Activated naive CD8-positive, alpha-beta T cell treated with anti-CD3 and anti-CD28 coated beads, Interleukin-2, amount 50 U/mL, for 24 hours (primary cell): ENCODE measurements at regions not wholly inside any gene's neighbourhood (a gene's known extent, or its start where the extent isn't known, plus 50 kb on each side); places are given as distances from the start of the nearest gene placed in this dataset.
A peak's percentile ranks its signal among the peaks of the same experiment; 100 is the strongest.

Source experiments
- ATAC-seq: fragments of 150-1000 bp; cut with Tn5 transposase; one replicate; pipeline ENCODE4 v1.10.0; 2021
- DNase-seq: peaks from one replicate; pipeline ENCODE4 v3.0.0; 2021
- H3K27ac Mint-ChIP-seq: one replicate; pipeline ENCODE4 v1.8.0; 2021; ENCODE audit warnings: mild to moderate bottlenecking, mixed read lengths
- H3K27me3 Mint-ChIP-seq: one replicate; pipeline ENCODE4 v1.8.0; 2021; ENCODE audit warnings: mixed read lengths
- H3K36me3 Mint-ChIP-seq: one replicate; pipeline ENCODE4 v1.8.0; 2021; ENCODE audit warnings: low read depth, mixed read lengths
- H3K4me1 Mint-ChIP-seq: one replicate; pipeline ENCODE4 v1.8.0; 2021; ENCODE audit warnings: mixed read lengths
- H3K4me3 Mint-ChIP-seq: one replicate; pipeline ENCODE4 v1.8.0; 2021; ENCODE audit warnings: mild to moderate bottlenecking, moderate library complexity, mixed read lengths
- H3K9me3 Mint-ChIP-seq: one replicate; pipeline ENCODE4 v1.8.0; 2021; ENCODE audit warnings: mixed read lengths

DNA sequence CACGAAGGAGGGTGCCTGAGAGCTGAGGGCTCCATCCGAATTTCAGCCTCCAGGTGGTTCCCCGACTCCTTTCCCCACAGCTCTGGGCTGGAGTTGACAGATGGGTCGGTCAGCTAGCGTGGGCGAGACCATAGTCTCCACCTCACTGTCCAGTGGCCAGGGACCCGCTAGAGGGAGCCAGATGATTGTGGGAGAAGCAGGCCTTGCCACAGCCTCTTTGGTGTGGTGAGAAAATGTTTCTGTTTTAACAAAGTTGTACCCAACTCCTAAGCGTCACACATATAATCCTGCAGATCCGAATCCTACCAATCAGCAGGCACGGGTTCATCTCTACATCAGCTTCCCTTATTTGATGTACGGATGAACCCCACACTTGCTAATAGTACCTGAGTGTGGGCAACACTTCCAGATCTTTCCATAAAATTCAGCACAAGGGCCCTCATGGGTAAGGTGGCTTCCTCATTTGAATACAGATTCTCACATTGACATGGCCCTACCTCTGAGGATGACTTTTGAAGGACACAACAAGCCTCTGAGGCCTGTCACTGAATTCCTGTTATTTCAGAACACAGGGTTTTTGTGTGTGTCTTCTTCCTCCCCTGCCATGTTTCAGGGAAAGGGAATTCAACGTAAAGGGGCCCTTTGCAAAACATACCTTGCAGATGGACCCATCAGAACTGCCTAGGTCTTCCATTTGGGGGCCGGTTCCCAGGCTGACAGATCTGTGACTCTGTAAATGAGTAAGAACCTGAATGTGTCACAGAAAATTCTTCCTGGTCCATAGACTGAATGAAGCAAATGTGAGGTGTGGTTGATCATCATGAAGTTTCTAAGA is 103.2 kb upstream of the DUSP22 start:
- peak; percentile 76 for ATAC-seq

DNA sequence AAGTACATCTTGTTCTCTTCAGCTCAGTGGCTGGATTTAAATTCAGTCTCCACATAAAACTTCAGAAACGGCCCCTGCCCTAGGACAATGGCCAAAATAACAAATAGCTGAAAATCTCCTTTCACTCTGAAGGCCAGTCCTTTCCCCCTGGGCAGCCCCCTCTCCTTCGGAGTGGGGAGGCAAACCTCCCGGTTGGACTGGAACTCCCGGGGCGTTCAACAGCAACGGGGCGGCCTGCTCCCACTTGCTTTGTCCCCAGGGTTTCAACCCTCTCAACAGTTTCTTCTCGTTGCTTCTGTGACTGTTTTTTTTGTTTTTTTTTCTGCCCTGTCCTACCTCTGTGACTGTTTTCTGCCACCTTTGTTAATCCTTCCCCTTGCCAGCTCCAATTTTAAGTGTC is 102.6 kb upstream of the DUSP22 start:
- ATAC-seq = no peak

More for the DNA sequence above, 103.2 kb upstream of the DUSP22 start:
- Mint-ChIP-seq H3K9me3 (no peaks in the 10 kb centered on the region), H3K36me3 (peaks cover 2% of the 10 kb centered on the region), H3K4me3 (peak overlapping the region; percentile 36), H3K27ac (peak overlapping the region; percentile 88), H3K4me1 (peaks cover 70% of the 10 kb centered on the region), H3K27me3 (no peaks in the 10 kb centered on the region)
- DNase-seq = peak; percentile 83

DNA sequence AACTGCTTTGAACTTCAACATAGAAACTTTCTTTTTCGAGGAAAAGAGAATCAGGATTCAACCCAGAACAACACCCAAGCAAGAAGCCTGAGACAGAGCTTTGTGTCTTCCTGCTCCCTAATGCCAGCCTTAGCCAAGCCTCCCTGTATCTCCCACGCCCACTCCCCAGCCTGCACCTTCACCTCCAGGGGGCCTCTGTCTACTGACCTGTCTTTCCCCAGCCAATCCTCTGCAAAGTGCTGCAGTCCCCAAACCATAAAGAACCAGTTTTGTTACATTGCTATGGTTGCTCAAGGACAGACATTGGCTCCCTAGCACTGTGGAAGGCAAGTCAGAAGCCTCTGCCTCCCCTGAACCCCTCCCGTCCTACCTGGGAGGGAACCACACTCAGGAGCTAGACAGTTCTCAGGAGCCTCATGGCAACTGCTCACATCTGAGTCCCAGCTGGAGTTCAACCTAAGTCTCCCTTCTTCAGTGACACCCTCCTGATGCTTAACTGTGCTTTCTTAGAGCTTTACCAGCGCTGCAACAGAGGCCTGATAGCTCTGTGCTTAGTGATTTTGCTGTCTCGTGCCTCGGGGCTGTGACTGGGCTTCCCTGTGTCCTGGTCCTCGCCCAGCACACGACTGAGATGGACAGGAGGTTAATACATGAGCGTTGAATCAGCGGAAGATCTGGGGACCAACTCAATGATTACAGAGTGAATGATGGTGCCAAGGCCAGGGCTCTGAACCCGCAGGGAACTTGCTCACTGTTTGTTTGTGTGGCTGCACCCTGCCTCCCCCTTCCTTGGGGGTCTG is 101.5 kb upstream of the DUSP22 start:
- Mint-ChIP-seq H3K36me3 (peaks cover 2% of the 10 kb centered on the region), H3K9me3 (no peaks in the 10 kb centered on the region), H3K4me1 (peaks cover 77% of the 10 kb centered on the region), H3K4me3 (peak overlapping the region; percentile 37), H3K27ac (peak overlapping the region; percentile 88), H3K27me3 (no peaks in the 10 kb centered on the region)
- ATAC-seq = no peak
- no peak for DNase-seq

More for the DNA sequence above, 102.6 kb upstream of the DUSP22 start:
- peak overlapping the region; percentile 88 for H3K27ac Mint-ChIP-seq
- H3K36me3 Mint-ChIP-seq = peaks cover 2% of the 10 kb centered on the region
- no peak for DNase-seq
- H3K4me3 Mint-ChIP-seq = peak overlapping the region; percentile 37
- peaks cover 71% of the 10 kb centered on the region for H3K4me1 Mint-ChIP-seq
- H3K27me3 Mint-ChIP-seq = no peaks in the 10 kb centered on the region
- no peaks in the 10 kb centered on the region for H3K9me3 Mint-ChIP-seq

DNA sequence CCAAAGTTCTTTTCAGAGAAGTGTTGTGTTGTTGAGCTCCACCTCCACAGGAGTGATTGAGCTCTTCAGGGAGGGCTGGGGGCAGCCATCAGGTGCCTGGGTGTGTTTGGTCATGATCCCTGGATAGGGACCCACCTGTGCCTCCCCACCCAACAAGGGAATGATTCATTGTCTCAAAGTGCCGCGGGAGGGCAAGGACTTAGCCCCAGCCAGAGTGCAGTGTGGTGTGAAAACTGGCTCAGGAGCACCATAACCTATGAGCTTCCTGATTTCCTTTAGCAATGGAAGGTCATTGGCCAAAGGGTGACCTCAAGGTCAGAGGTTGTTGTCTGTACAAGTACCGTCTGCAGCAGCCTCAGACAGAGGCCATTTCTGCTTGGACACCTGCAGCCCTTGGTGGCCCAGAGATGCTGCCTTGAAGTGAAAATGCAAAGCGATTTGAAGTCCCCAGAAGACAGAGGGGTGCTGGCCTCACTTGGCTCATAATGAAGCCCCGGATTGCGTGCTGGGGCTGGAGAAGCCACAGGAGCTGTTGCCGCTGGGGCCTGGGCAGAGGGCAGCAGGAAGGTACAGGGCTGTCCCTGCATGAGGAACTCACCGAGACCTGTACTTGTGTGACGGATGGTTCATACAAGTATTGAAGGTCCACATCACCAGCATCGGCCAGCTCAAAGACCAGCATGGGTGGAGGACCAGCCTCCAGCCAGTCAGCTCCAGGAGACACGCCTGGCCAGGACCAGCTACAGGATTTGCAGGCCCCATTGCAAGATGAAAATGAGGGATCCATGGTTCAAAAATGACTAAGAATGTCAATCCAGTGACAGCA is 100.6 kb upstream of the DUSP22 start:
- no peak overlapping the region for H3K4me3 Mint-ChIP-seq
- peaks cover 6% of the 10 kb centered on the region for H3K9me3 Mint-ChIP-seq
- no peak for ATAC-seq
- no peak overlapping the region for H3K27ac Mint-ChIP-seq
- H3K27me3 Mint-ChIP-seq = no peaks in the 10 kb centered on the region
- no peak for DNase-seq
- peaks cover 5% of the 10 kb centered on the region for H3K36me3 Mint-ChIP-seq
- peaks cover 87% of the 10 kb centered on the region for H3K4me1 Mint-ChIP-seq

DNA sequence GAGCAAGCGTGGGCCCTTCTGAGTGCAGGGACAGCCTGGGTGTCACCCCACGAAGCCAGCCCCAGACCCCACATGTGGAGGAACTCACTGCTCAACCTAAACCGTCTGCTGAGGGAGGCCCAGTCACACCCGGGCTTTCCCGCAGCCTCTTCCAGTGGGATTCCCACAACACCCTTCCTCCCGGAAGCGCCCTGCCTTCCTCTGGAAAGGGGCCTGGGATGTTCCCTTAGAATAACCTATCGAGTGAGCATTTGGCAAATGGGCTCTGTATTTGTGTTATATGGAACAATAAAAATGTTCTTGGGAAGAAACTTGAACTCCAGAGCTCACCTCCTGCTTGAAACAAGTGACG is 100.0 kb upstream of the DUSP22 start:
- H3K36me3 Mint-ChIP-seq = peaks cover 5% of the 10 kb centered on the region
- no peaks in the 10 kb centered on the region for H3K27me3 Mint-ChIP-seq
- H3K27ac Mint-ChIP-seq = no peak overlapping the region
- ATAC-seq = no peak
- no peak for DNase-seq
- H3K4me3 Mint-ChIP-seq = no peak overlapping the region
- peaks cover 88% of the 10 kb centered on the region for H3K4me1 Mint-ChIP-seq
- H3K9me3 Mint-ChIP-seq = peaks cover 6% of the 10 kb centered on the region

DNA sequence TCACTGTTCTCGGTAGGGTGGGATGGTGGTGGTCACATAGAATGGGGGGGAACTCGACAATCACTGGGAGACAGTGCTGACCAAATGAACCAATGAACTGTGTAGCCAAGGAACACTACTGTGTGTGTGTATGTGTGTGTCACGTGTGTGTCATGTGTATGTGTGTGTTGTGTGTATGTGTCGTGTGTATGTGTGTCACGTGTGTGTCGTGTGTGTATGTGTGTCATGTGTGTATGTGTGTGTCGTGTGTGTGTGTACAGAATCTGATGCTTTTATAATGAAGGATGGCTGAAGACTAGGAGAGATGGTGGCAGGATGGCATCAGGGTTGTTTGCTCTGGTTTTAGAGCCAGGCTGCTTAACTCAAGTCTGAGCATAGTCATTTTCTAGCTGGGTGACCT is 99.1 kb upstream of the DUSP22 start:
- Mint-ChIP-seq H3K4me1 (peaks cover 86% of the 10 kb centered on the region), H3K9me3 (peaks cover 6% of the 10 kb centered on the region), H3K27ac (peak overlapping the region; percentile 69), H3K4me3 (no peak overlapping the region), H3K36me3 (peaks cover 5% of the 10 kb centered on the region), H3K27me3 (no peaks in the 10 kb centered on the region)
- DNase-seq = no peak
- no peak for ATAC-seq

DNA sequence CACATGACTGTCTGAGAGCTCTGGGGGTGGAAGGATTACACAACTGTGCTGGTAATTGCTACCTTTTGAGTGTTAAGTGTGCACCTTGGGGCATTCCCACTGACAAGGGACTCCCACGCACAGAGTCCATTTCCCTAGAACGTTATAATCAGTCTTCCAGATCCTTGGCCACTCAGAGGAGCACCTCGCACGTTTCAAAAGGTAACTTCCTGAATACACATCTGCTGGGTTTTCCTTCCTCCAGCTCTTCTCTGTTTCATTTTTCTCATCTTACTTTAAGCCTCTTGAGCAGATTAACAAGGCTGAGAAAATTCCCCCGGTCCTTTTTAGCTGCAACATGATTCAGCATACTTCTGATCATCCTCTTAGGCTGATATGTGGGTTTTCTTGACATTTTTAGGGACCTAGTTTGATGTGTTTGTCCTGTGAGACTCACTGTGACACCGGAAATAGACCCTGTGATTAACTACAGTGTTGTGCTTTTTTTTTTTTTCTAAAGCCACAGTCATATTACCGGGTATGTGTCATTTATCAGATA is 98.4 kb upstream of the DUSP22 start:
- Mint-ChIP-seq H3K27me3 (no peaks in the 10 kb centered on the region), H3K9me3 (peaks cover 6% of the 10 kb centered on the region), H3K4me1 (peaks cover 80% of the 10 kb centered on the region), H3K4me3 (peak overlapping the region; percentile 37), H3K27ac (peak overlapping the region; percentile 69), H3K36me3 (peaks cover 5% of the 10 kb centered on the region)
- ATAC-seq (peak; percentile 70), DNase-seq (no peak)

DNA sequence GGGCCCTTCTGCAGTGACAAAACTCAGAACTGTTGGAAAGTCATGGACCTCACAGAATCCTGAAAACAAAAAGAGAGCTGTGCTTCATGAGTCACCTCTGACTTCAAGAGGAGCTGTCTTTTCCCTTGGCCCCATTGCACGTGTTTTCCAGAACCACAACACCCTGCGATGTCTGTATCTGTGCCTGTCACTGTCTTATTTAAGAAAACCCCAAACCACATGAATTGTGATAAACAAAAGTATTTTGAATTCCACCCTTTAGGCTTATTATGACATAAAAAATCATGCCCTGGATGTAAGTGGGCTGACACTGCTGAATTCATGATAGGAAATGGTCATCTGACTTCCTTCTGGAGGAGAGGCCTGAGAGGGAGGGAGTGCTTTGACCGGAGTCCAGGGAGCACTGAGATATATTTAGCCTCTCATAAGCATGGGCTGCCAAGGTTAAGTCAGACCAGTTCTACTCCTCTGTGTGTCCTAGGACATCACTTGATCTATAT is 96.4 kb upstream of the DUSP22 start:
- Mint-ChIP-seq H3K27ac (peak overlapping the region; percentile 71), H3K4me1 (peaks cover 63% of the 10 kb centered on the region), H3K27me3 (no peaks in the 10 kb centered on the region), H3K9me3 (peaks cover 6% of the 10 kb centered on the region), H3K36me3 (peaks cover 5% of the 10 kb centered on the region), H3K4me3 (peak overlapping the region; percentile 15)
- peak; percentile 56 for DNase-seq
- ATAC-seq = peak; percentile 74

DNA sequence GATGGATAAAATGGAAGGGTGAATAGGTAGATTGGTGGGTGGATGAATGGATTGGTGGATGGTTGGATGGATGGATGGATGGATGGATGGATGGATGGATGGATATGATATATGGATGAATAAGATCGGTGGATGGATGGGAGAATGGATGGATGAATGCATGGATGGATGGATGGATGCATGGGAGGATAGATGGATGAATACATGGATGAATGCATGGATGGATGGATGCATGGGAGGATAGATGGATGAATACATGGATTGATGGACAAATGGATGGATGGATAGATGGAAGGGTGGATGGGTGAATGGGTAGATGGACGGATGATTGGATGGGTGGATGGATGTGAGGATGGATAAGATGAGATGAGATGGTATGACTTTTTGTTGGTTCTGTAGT is 95.7 kb upstream of the DUSP22 start:
- Mint-ChIP-seq H3K9me3 (peaks cover 6% of the 10 kb centered on the region), H3K4me1 (peaks cover 57% of the 10 kb centered on the region), H3K36me3 (peaks cover 5% of the 10 kb centered on the region), H3K27ac (peak overlapping the region; percentile 71), H3K4me3 (peak overlapping the region; percentile 15), H3K27me3 (no peaks in the 10 kb centered on the region)
- ATAC-seq = no peak
- DNase-seq = no peak

DNA sequence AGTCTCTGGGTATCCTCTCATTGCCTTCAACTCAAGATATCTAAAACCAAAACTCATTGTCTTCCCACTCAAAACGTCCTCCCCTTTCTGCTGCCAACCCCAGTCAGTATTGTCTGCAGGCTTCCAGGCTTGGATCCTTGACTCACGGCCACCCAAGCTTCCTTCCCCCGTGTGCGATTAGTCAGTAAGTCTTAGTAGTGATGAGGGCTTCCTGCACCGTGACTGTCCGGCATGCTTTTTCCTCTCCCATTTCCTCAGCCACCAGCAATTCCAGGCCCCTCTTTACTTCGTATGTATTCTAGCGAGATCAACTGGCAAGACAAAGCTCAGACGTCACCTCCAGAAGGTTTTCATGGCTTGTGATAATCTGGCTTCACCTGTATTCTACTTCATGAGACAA is 88.6 kb upstream of the DUSP22 start:
- H3K27ac Mint-ChIP-seq = no peak overlapping the region
- DNase-seq = no peak
- no peaks in the 10 kb centered on the region for H3K9me3 Mint-ChIP-seq

DNA sequence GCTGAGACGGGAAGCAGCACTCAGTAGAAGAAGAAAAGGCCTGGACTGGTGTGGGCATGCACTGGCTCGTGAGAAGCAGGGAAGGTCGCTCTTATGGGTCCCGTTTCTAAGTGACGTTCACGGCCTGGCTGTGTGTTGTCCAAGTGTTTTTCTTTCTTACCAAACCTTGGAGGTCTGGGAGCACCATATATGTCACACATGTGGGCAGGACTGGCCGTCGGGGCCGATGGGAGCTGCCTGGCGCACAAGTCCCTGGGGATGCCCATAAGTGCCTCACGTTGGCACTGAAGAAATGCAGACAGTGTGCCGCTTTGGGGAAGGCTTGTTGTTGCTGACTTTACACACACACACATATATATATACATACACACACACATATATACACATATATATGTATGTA is 86.0 kb upstream of the DUSP22 start:
- Mint-ChIP-seq H3K36me3 (no peaks in the 10 kb centered on the region), H3K27ac (no peak overlapping the region), H3K4me3 (no peak overlapping the region), H3K4me1 (peaks cover 22% of the 10 kb centered on the region), H3K9me3 (no peaks in the 10 kb centered on the region), H3K27me3 (peaks cover 3% of the 10 kb centered on the region)
- ATAC-seq (no peak), DNase-seq (no peak)

More for the DNA sequence above, 88.6 kb upstream of the DUSP22 start:
- no peak overlapping the region for H3K4me3 Mint-ChIP-seq
- H3K4me1 Mint-ChIP-seq = peaks cover 9% of the 10 kb centered on the region
- ATAC-seq = no peak
- no peaks in the 10 kb centered on the region for H3K36me3 Mint-ChIP-seq
- no peaks in the 10 kb centered on the region for H3K27me3 Mint-ChIP-seq

DNA sequence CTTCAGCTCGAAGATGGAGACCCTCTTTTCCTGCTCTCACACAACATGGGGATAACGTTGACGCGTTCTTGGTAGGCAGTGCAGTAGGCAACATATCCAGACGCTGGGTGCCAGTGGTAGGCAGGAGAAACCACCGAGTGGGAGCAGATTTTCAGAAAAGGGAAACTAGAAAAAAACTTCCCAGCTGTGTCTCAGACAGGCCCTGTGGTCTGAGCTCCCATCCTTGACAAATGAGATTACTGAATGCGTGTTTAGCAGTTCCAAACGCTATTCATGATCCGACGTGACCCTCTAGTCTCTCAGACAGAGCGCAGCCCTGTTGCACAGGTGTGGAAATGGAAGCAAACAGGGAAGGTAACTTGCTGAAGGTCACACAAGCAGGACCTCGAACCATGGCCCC is 83.9 kb upstream of the DUSP22 start:
- DNase-seq = no peak
- peaks cover 3% of the 10 kb centered on the region for H3K27me3 Mint-ChIP-seq
- H3K27ac Mint-ChIP-seq = no peak overlapping the region
- H3K9me3 Mint-ChIP-seq = peaks cover under 1% of the 10 kb centered on the region
- ATAC-seq = no peak
- H3K4me3 Mint-ChIP-seq = no peak overlapping the region
- peaks cover 22% of the 10 kb centered on the region for H3K4me1 Mint-ChIP-seq
- no peaks in the 10 kb centered on the region for H3K36me3 Mint-ChIP-seq

DNA sequence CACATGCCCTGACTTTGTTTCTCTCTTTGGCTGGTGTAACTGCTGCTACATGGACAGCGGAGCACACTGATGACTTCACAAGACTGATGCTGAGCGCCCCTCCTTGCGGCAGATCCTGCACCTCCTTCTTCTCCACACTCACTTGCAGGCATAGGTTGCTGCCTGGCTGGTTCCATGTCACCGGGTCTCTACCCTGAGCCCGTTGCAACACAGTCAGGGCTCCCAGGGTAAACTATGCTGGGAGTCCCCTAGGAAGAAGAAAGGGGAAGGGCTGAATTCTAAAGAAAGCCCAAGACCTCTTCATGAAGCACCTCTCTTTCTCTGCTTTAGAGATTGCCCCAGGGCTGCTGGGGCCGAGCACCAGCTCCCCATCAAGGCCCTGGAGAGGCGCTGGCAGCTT is 83.3 kb upstream of the DUSP22 start:
- Mint-ChIP-seq H3K4me3 (no peak overlapping the region), H3K9me3 (peaks cover 5% of the 10 kb centered on the region), H3K36me3 (no peaks in the 10 kb centered on the region), H3K27ac (no peak overlapping the region), H3K27me3 (peaks cover 3% of the 10 kb centered on the region), H3K4me1 (peaks cover 22% of the 10 kb centered on the region)
- ATAC-seq (no peak), DNase-seq (no peak)
